ENCODE measurements at regions not wholly inside any gene's neighbourhood (a gene's known extent, or its start where the extent isn't known, plus 50 kb on each side); places are given as distances from the start of the nearest gene placed in this dataset.

DNA sequence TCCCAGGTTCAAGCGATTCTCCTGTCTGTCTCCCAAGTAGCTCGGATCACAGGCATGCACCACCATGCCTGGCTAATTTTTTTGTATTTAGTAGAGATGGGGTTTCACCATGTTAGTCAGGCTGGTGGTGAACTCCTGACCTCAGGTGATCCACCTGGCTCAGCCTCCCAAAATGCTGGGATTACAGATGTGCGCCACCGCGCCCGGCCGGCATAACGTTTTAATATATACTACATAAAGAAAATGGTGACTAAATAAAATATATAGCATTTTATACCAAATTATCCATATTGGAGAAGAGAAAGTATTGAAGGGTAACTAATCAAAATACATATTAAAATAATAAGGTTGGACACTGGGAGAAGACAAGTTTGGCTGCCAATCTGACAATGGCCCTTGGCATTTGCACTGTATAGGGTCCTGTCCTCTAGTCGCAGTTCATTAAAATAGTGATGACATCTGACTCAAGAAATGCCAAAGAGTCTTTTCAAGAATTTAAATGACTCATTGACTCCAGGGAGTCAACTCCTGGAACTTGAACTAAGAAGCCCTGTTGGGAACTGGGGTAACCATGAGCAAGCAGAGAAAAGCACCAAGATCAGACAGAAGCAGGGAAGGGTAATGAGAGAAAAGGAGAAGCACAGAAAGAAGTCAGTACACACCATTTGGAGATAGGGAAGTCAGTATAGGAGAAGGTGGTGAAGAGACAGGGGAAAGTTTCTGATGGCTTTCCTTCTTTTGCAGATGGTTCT lies 91.1 kb downstream of the CH25H start:
- Histone ChIP-seq H3K9me3 (ENCODE audit: low read length) (no peaks in the 10 kb centered on the region), H3K4me2 (ENCODE audit: low read length) (no peak overlapping the region), H4K20me1 (ENCODE audit: insufficient read depth, low read length) (no peaks in the 10 kb centered on the region), H3K79me2 (ENCODE audit: insufficient read depth, low read depth, low read length) (no peaks in the 10 kb centered on the region), H3K9me2 (ENCODE audit: insufficient read depth, low read length) (no peaks in the 10 kb centered on the region), H3K27ac (ENCODE audit: low read depth, low read length, poor library complexity, severe bottlenecking) (no peak overlapping the region), H3K4me3 (ENCODE audit: low read depth, low read length, poor library complexity, severe bottlenecking) (no peak overlapping the region), H3K36me3 (ENCODE audit: insufficient read depth, low read length) (no peaks in the 10 kb centered on the region), H2AFZ (ENCODE audit: low read length) (no peak overlapping the region), H3K4me1 (ENCODE audit: insufficient read depth, low read length, poor library complexity, severe bottlenecking) (no peaks in the 10 kb centered on the region)
- CTCF ChIA-PET (ENCODE audit: unreplicated experiment), result no interaction called here
- TF ChIP-seq, protein P1, sequence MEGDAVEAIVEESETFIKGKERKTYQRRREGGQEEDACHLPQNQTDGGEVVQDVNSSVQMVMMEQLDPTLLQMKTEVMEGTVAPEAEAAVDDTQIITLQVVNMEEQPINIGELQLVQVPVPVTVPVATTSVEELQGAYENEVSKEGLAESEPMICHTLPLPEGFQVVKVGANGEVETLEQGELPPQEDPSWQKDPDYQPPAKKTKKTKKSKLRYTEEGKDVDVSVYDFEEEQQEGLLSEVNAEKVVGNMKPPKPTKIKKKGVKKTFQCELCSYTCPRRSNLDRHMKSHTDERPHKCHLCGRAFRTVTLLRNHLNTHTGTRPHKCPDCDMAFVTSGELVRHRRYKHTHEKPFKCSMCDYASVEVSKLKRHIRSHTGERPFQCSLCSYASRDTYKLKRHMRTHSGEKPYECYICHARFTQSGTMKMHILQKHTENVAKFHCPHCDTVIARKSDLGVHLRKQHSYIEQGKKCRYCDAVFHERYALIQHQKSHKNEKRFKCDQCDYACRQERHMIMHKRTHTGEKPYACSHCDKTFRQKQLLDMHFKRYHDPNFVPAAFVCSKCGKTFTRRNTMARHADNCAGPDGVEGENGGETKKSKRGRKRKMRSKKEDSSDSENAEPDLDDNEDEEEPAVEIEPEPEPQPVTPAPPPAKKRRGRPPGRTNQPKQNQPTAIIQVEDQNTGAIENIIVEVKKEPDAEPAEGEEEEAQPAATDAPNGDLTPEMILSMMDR (conservative IDR thresholded peaks at IDR 0.05; ENCODE audit: low read length), result no peak
- TF ChIP-seq EZH2phosphoT487 (IDR thresholded peaks at IDR 0.05; ENCODE audit: borderline replicate concordance, low read depth, low read length), result no peak
- no TSS peak for BruUV-seq (replicated peaks)
- POLR2A ChIA-PET, result no interaction called here
- DNase-seq (ENCODE audit: low spot score), result no peak
- intact Hi-C loops (cut with micrococcal nuclease; ENCODE audit: unreplicated experiment), result no loop called here

DNA sequence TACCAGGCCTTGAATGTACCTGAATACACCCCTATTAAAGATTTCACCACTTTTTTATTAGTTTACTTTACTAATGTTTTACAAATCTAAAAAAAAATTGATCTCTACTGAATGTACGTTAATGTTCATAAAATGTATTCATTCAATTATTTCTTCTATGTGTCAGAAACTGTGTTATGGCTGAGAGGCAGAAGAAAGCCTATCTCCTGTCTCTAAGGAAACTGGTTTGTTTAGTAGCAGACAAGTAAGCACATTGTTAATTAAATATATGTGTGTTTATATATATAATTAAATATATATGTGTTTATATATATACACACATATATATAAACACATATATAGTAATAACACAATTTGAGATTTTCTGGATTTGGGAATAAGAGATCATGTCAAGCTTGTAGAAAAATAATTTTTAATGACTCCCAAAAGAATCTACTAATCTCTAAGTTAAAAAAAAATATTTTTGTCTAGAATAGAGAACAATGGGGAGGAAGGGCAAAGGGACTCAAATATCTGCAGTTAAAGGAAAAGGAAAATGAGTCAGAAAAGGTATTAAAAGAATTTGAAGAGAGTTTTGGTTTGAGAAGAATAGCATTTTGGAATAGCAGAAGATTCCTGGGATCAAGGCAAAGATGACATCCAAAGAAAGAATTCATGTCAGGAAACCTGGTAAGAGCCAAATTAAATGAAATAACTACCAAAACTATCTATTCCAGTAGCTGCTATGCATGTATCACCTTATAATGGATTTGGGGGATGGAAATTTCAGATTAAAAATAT lies 92.1 kb downstream of the CH25H start:
- no peaks in the 10 kb centered on the region for H3K36me3 ChIP-seq (ENCODE audit: insufficient read depth, low read length)
- CTCF ChIA-PET (ENCODE audit: unreplicated experiment), result no interaction called here

More for the DNA sequence above, 92.1 kb downstream of the CH25H start:
- H3K27ac ChIP-seq (ENCODE audit: low read depth, low read length, poor library complexity, severe bottlenecking), result no peak overlapping the region
- TF ChIP-seq, protein P1 (conservative IDR thresholded peaks at IDR 0.05; ENCODE audit: low read length), result no peak
- TF ChIP-seq EZH2phosphoT487 (IDR thresholded peaks at IDR 0.05; ENCODE audit: borderline replicate concordance, low read depth, low read length), result no peak
- no peak for DNase-seq (ENCODE audit: low spot score)
- H2AFZ ChIP-seq (ENCODE audit: low read length), result no peak overlapping the region
- H3K4me1 ChIP-seq (ENCODE audit: insufficient read depth, low read length, poor library complexity, severe bottlenecking), result no peaks in the 10 kb centered on the region
- no TSS peak for BruUV-seq (replicated peaks)
- no peaks in the 10 kb centered on the region for H4K20me1 ChIP-seq (ENCODE audit: insufficient read depth, low read length)
- no peaks in the 10 kb centered on the region for H3K9me3 ChIP-seq (ENCODE audit: low read length)
- intact Hi-C loops (cut with micrococcal nuclease; ENCODE audit: unreplicated experiment), result loop anchor here (5.0 kb wide), 1 partner anchor 178 kb away; no protein-coding TSS in a partner anchor
- H3K9me2 ChIP-seq (ENCODE audit: insufficient read depth, low read length), result no peaks in the 10 kb centered on the region
- H3K4me3 ChIP-seq (ENCODE audit: low read depth, low read length, poor library complexity, severe bottlenecking), result no peak overlapping the region
- no peak overlapping the region for H3K4me2 ChIP-seq (ENCODE audit: low read length)
- POLR2A ChIA-PET, result no interaction called here
- no peaks in the 10 kb centered on the region for H3K79me2 ChIP-seq (ENCODE audit: insufficient read depth, low read depth, low read length)

Measured in OCI-LY7 (cell line).